ENCODE measurements at regions not wholly inside any gene's neighbourhood (a gene's known extent, or its start where the extent isn't known, plus 50 kb on each side); places are given as distances from the start of the nearest gene placed in this dataset.

- CTCF ChIA-PET = no interaction called here
- POLR2A ChIA-PET = no interaction called here
Measured at GRCh38 chr5:147018812-147019211, 140.3 kb upstream of the PPP2R2B start.

GRCh38 chr5:147036691-147037245 lies 158.2 kb upstream of the PPP2R2B start:
- ChIA-PET CTCF (no interaction called here), POLR2A (no interaction called here)

- ChIA-PET POLR2A (no interaction called here), CTCF (no interaction called here)
Measured at GRCh38 chr5:147037515-147038205, 159.1 kb upstream of the PPP2R2B start.

- CTCF ChIA-PET = no interaction called here
- POLR2A ChIA-PET = no interaction called here
Measured at GRCh38 chr5:147040856-147041255, 162.3 kb upstream of the PPP2R2B start.

- ChIA-PET CTCF (no interaction called here), POLR2A (no interaction called here)
Measured at GRCh38 chr5:147044572-147045273, 166.2 kb upstream of the PPP2R2B start.

GRCh38 chr5:147045290-147045689 lies 166.7 kb upstream of the PPP2R2B start:
- CTCF ChIA-PET = no interaction called here
- POLR2A ChIA-PET = no interaction called here

- POLR2A ChIA-PET = no interaction called here
- CTCF ChIA-PET = no interaction called here
Measured at GRCh38 chr5:147046281-147046680, 167.7 kb upstream of the PPP2R2B start.

GRCh38 chr5:147046894-147047293 lies 168.3 kb upstream of the PPP2R2B start:
- POLR2A ChIA-PET = no interaction called here

GRCh38 chr5:147049764-147050163 lies 171.2 kb upstream of the PPP2R2B start:
- CTCF ChIA-PET = no interaction called here

More at GRCh38 chr5:147046894-147047293, 168.3 kb upstream of the PPP2R2B start:
- CTCF ChIA-PET = no interaction called here

GRCh38 chr5:147050172-147050571 lies 171.6 kb upstream of the PPP2R2B start:
- ChIA-PET POLR2A (no interaction called here), CTCF (no interaction called here)

More at GRCh38 chr5:147049764-147050163, 171.2 kb upstream of the PPP2R2B start:
- POLR2A ChIA-PET = no interaction called here

- ChIA-PET CTCF (no interaction called here), POLR2A (no interaction called here)
Measured at GRCh38 chr5:147051193-147051592, 172.6 kb upstream of the PPP2R2B start.

- ChIA-PET CTCF (no interaction called here), POLR2A (no interaction called here)
Measured at GRCh38 chr5:147052519-147052918, 174.0 kb upstream of the PPP2R2B start.

GRCh38 chr5:147055089-147055826 lies 176.7 kb upstream of the PPP2R2B start:
- POLR2A ChIA-PET = no interaction called here
- CTCF ChIA-PET = no interaction called here

GRCh38 chr5:147055850-147056566 lies 177.5 kb upstream of the PPP2R2B start:
- ChIA-PET POLR2A (no interaction called here), CTCF (no interaction called here)

GRCh38 chr5:147057051-147057450 lies 177.8 kb upstream of the STK32A start:
- CTCF ChIA-PET = no interaction called here
- POLR2A ChIA-PET = no interaction called here

GRCh38 chr5:147061431-147061830 lies 173.4 kb upstream of the STK32A start:
- ChIA-PET CTCF (no interaction called here), POLR2A (no interaction called here)

GRCh38 chr5:147062427-147062826 lies 172.4 kb upstream of the STK32A start:
- POLR2A ChIA-PET = no interaction called here
- CTCF ChIA-PET = no interaction called here

GRCh38 chr5:147063943-147064342 lies 170.9 kb upstream of the STK32A start:
- ChIA-PET CTCF (no interaction called here), POLR2A (no interaction called here)

- ChIA-PET CTCF (no interaction called here), POLR2A (no interaction called here)
Measured at GRCh38 chr5:147065071-147065470, 169.8 kb upstream of the STK32A start.

- ChIA-PET CTCF (no interaction called here), POLR2A (no interaction called here)
Measured at GRCh38 chr5:147068998-147069397, 165.8 kb upstream of the STK32A start.
